NCI-H2081 (cell line): ENCODE measurements at regions not wholly inside any gene's neighbourhood (a gene's known extent, or its start where the extent isn't known, plus 50 kb on each side); places are given as distances from the start of the nearest gene placed in this dataset.

Experiments used
- DNase-seq, 2 experiments: peaks; one replicate each; lab custom pipeline; 2025; lab: John Stamatoyannopoulos, UW

DNA sequence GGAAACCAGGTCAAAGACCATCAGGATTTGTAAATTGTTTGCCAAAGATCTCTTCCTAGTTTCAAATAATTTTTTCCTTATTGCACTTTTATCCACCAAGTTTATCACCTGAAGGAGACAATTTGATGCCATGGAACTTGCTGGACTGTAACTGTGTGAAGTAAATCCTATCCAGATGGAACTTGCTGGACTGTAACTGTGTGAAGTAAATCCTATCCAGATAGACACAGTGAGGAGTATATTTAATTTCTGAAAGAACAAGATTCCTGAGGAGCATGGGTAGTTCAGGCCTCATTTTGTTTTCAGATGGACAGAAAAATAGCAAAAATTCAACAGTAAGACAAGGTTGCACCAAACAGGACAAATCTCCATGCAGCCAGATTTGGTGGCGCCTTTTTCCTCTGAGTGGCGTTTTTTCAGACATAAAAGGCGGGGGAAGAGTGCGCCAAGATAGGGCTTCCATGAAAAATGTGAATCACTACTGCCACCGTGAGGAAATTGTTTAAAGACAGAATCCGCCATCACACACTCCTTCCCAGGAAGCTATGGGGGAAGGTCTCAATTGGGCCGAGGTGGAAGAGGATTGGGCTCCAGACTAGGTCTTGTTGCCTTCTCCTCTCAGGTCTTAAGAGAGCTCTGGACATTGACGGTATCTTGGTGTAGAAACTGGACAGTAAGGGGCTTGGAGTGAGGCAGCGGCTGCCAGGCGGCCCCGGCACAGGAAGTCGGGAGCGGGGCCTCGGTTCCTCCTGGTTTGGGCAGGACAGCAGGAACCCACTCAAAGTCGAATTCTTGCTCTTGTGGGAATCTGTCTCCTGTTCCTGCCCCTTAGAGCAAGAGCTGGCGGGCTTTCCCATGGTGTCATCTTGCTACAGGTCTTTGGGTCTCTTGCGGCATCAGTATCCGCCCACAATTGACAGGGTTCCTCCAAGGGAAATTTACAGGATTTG lies 234.7 kb downstream of the OR13H1 start:
- DNase-seq, result peak; percentile 48 to 58

DNA sequence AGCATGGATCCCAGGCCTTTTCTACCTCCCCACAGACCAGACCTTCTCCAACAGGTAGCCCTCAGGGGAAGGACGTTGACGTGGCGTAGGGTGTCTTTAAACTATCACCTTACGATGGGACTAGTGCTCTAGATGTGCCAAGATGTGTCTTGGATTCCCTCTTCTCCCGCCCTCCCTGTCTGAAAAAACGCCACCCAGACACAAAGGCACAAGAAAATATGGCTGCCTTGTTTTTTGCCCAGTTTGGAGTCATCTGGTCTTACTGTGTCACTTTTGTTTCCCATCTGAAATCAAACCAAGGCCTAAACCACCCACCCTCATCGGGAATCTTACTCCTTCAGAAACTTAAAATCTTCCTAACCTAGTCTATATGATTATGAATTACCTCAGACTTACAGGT lies 235.4 kb downstream of the OR13H1 start:
- DNase-seq, result no peak

DNA sequence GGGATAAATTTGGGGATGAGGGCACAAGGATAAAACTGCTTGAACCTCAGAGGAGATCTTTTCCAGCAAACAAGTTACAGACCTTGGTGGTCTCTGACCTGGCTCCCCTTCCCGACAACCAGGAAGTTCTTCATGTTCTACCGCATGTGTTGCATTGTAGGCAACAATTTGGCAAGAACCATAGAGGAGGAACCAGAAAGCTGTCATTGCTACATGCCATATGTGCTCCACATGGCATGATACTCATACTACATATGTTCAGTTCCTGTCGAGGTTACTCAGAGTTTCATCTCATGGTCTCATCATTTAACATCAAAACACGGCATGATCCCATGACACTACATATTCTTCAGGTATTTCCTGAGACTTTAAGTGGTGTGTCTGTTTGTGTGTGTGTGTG lies 235.9 kb downstream of the OR13H1 start:
- DNase-seq, result no peak

DNA sequence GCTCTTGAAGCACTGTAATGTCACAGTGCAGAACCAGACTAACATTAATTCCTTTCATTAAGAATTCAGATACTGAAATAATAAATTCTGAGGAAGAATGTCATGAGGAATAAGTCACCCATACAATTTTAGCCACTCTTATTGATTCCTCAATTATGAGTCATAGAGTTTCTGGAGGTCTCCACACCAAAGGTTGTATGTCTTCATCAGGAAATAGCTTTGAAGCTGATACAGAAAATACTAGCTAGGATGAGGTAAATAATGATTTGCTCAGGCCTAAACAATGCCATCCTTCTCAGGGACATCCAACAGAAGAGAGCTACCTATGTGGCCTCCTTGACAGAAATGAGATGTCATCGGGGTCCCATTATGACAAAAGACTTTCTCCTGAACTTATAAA lies 238.8 kb downstream of the OR13H1 start:
- DNase-seq, result no peak

DNA sequence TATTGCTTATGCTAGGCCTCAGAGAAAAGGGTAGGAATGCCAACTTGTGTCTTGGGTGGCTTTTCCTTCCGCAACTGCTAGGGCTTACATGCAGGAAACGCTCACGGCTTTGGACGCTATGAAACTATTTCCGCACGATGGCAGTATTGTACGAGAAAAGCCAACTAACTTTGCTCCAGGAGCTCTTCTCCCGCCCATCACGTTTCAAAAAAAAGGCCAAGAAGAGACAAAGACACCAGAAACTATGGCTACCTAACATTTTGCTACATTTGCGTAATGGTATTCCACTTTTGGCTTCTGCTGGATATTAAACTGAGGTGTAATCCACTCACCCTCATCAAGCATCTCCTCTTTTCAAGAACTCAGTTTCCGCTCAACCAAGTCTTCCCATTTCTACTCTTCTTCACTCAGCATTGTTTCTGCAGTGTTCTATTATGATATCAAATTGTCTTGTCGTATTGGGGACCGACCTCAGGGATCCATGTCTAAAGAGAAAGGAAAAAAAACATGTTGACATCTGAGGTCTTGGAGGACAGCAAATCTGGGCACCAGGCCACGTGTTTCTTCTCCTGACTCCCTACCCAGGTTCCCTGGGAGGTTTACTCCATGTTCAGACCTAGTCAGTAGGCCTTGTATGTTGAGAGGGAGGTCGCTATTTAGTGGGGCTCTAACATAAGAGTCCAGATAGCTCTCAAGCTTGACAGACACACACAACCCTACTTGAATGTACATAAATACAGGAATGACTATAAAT lies 239.4 kb upstream of the STK26 start:
- DNase-seq, result peak; percentile 48 to 66

DNA sequence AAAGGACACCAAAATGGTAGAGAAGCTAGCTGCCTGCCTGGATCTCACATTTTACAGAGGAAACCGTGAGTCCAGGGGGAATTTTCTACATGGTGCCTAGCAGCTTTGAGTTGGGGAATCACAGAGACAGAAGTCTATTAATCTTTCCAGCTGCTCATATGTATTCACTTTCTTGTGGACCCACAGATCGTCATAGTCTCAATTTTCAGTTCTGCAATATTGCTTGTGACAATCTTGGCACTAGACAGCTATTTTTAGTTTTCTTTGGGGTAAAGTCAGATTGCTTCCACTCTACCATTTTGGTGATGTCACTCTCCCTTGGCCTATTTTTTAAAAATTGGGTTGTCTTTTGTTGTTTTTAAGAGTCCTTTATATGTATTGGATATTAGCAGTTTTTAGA lies 233.4 kb upstream of the STK26 start:
- DNase-seq, result no peak

DNA sequence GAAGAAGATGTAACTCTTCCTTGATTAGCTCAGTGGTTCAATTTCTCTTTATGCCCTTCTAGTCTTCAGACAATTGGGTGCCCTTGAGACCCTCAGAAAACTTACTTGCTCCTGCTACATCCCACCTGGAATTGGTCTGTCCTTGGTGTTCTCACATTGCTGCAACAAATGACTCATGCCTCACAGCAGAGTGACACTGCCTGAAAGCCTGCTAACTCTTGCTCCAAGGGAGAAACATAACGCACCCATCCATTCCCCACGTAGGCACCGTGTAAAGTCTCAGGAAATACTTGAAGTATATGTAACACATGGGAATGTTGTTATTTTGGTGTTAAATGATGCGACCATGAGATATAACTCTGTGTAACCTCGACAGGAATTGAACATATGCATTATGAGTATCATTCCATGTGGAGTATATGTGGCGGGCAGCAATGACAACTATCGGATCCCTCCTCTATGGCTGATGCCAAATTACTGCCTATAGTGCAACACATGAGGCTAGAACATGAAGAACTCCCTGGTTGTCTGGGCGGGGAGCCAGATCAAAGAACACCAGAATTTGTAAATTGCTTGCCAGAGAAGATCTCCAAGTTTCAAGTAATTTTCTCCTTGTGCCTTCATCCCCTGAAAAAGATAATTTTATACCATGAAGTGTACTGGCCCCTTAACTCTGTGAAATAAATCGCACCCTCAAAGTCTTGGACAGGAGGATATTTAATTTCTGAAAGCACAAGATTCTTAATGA lies 231.3 kb upstream of the STK26 start:
- DNase-seq, result no peak

DNA sequence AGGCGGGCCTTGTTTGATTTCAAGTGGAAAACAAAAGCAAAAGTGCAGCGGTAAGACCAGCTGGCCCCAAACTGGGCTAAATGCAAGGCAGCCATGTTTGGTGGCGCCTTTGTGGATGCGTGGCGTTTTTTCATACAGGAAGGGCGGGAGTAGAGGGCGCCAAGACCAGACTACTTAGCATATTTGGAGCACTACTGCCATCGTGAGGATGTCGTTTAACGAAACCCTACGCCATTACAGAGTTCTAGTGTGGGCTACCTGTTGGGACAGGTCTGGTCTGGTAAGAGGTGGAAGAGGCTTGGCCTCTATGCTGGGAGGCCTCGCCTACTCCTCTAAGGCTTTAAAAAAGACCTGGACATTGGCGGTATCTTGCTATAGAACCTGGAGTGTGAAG lies 230.7 kb upstream of the STK26 start:
- DNase-seq, result peak; percentile 65 to 72

DNA sequence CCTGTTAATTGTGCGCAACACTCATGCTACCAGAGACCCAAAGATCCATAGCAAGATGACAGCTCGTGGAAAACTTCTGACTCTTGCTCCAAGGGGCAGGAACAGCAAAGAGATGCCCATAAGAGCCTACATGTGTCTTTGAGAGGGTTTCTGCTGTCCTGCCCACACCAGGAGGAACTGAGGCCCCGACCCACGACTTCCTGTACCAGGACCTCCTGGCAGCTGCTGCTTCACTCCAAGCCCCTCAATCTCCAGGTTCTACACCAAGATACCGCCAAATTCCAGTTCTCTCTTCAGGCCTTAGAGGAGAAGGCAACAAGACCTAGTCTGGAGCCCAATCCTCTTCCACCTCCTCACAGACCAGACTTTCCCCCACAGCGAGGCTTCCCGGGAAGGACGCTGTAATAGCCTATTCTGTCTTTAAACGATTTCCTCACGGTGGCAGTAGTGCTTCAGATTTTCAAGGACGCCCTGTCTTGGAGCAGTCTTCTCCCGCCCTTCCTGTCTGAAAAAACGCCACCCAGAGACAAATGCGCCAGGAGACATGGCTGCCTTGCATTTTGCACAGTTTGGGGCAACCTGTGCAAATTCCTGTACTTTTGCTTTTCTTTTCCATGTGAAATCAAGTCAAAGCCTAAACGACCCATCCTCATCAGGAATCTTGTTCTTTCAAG lies 230.2 kb upstream of the STK26 start:
- DNase-seq, result peak; percentile 66 to 73

DNA sequence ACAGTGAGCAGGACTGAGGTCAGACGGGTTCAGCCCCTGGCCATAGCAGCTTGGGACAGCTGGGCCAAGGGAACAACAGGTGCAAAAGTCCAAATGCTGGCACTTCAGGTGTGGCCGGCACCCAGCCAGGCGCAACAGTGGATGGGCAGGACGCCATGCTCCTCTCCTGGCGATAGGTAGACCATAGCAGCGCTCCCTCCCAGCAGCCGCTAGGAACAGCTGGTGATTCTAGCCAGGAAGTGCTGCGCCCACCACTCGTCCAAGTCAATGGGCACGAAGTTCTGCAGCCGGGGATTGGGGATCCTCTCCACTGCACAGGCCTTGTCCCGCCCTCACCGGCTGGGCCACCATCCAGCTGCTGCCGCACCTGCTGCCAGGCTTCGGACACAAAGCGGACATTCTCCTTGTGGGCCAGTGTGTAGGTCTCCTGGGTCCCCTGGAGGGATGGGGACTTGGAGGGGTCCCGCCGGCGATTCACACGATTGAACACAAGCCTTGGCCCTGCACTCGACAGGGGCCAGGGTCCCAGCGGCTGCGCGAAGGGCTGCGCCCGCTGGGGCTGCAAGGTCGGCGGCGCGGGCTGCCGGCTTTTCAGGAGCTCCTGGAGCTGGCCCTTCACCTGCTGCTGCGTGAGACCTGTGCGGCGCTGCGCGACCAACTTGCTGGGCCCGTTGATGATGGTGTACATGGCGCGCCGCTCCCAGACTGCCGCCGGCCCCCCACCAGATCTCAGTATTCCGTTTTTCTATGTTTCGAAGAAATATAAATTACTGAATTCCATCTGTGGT lies 227.5 kb upstream of the STK26 start:
- peak in 1 of 2 experiments; percentile 4 for DNase-seq

DNA sequence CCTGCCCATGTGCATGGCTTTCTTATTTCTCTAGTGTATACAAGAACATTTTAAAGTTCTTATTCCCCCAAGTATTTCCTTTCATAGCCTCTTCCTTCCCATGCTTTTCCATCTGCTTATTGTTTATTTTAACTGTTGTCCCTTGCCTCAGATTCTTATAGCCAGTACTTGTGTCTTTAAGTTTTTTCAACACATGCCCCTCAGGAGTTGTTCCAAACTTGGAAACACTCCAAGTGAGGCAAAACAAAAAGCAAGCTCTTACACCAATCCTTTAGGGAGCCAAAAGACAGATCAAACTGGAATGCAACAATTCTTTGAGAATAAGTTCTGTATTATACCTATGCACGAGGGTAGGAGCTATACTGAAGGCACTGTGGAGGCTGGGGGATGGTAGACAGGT lies 222.0 kb upstream of the STK26 start:
- DNase-seq, result no peak

DNA sequence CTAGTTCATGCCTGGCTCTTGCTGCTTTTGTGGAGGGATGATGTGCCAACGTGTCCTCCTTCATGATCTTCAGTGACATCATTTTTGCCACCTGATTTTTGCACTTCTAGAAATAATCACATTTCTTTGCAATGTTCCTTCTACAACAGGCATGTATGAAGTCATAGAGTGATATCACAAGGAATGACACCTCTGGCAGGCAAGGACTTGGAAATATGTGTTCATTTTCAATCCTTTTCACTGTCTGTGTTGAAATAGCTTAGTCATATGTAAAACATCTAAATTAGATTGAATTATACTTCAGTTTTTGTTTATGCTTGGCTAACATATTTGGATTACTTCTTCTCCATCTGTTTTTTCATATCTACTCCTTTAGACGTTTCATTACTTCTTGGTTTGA lies 221.2 kb upstream of the STK26 start:
- DNase-seq, result no peak

DNA sequence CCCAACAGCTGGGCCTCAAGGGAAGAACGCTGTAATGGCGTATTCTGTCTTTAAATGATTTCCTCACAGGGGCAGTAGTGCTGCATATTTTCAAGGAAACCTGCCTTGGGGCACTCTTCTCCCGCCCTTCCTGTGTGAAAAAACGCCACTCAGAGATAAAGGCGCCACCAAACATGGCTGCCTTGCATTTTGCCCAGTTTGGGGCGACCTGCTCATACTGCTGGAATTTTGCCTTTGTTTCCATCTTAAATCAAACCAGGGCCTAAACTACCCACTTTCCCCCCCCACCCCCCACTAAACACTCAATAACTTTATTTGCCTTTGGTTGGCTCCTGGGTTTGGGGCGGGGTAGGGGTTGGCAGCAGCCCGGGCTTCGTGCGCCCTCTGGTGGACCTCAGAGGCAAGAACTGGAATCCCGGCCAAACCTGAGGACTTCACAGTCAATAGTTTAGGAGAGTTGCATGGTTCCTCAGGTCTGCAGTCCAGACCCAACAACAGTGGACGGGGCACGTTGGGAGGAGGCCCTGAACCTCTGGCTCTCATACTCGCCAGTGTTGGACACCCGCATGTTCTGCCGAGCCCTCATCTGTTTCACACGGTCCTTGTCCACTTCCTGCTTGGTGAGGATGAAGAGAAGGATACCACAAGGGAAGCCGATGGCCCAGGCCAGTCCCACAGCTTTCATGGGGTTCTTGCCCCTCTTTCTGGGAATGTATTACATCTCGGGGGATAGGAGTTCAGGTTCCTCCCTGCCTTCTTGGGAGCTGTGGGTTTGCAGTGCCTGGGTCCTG lies 220.1 kb upstream of the STK26 start:
- DNase-seq, result peak; percentile 7 to 8

DNA sequence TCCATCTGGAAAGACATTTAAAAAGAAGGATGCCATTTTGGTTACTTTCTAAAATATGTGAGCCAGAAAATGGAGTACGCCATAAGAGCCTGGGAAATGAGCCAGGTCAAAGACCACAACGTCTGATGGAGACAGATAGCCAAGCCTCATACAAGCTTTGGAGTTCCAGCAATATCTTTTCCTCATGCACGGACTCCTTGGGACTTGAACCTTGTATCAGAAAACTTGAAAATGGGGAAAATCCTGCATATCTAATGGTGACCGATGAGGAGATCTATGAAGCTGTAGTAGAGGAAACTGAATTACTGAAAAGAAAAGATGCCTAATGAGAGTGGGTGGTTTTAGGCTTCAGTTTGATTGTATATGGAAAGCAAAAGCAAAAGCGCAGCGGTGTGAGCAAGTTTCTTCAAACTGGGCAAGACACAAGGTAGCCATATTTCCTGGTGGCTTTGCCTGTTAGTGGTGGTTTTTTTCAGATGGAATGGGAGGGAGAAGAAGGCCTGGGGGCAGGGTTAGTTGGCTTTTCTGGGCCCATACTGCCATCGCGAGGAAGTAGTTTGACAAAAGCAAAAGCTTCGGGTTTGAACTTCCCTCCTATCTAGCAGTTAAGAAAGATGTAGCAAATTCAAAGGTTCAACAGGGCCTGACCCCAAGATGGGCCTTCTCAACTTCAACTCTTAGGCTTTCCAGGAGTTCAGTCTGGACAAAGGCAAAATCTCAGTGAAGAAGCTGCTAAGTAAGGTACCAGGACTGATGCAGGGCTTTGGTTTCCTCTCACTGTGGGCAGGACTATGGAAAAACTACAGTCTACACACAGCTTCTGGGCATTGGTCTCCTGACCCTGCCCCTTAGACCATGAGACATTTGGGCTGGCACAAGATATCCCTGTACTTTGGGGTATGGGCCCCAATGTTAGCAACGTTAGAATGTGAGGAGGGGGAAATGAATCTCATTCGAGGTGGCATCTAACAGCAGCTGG lies 210.0 kb upstream of the STK26 start:
- peak; percentile 4 to 19 for DNase-seq

DNA sequence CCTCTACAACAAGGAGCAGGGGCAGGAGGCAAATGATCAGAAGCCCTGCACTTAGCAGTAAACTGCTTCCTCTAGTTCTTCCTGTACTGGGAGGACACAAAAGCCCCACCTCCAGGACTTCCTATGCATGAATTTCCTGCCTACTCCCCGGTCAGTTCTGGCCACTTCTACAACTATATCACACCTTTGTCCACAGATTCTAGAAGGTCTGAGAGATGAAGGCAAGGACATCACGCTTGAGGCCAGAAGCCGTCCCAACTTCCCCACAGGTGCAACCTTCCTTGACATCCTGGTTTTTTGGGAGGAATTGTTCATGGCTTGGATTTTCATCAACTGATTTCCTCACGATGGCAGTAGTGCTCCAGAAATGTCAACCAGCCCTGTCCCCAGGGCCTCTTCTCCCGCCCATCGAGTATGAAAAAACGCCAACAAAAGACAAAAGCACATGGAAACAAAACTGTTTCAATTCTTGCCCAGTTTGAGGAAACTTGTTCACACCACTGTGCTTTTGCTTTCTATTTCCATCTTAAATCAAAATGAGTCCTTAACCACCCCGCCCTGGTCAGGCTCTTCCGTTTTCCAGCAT lies 206.5 kb upstream of the STK26 start:
- DNase-seq, result peak; percentile 24 to 39

DNA sequence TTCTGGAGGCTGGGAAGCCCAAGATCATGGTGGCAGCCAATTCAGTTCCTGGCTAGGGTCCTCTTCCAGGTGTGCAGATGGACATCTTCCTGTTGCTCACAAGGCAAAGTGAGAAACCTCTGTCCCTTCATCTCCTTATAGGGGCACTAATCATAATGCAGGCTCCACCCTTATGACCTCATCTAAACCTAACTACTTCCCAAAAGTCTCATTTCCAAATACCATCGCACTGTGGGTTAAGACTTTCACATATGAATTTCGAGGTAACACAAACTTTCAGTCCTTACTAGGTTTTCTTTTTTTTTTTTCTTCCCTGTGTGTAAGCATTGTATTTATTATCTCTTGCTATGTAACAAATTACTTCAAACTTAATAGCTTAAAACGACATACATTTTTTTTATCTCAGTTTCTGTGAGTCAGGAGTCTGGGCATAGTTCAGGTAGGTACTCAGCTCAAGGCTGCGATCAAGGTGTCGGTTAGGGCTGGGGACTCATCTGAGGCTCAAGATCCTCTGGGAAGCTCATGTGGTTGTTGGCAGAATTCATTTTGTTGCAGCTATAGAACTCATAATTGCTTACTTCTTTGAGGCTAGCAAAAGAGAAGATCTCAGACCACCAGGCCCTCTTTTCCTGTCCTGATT lies 204.7 kb upstream of the STK26 start:
- no peak for DNase-seq

DNA sequence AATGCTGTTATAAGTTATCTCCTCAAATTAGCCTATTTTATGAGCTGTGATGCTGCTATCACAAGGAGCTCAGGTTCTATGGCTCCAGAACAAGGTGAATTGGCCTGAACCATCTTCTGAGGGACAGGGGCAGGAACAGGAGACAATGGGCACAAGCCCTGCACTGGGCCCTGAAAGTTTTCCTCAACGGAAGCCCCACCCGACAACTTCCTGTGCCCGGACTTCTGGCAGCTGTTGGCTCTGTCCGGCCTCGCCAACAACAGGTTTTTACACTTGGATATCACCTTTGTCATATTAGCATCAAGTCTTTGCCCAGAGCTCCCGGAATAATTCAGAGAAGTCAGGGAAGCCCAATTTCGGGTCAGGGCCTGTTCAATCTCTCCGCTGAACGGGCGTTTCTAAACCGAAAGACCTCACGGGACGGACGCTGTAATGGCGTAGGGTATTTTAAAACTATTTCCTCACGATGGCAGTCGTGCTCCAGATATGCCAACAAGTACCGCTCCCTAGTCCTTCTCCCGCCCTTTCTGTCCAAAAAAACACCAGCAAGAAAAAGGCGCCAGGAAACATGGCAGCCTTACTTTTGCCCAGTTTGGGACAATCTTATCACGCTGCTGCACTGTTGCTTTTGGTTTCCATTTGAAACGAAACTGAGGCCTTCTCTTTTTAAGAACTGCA lies 201.0 kb upstream of the STK26 start:
- peak; percentile 35 to 48 for DNase-seq

DNA sequence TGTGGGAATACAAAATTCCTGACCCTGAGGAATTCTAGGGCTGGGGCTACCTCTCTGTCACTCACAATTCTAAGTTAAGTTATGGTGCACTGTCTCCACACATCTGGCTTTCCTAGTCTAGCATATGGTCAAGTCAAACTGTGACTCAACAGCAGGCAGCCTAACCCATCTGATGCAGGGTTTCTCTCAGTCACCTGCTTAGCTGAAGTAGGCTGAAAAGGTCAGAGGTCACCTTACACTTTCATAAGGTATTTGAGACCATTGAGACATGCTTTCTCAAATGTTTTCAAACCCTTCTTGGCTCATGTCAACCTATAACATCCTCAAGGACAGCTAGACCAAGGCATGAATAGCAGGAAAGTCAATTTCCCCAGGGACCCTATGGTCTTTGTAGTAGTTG lies 196.5 kb upstream of the STK26 start:
- DNase-seq, result no peak
